GM12874 (cell line): ENCODE measurements at regions not wholly inside any gene's neighbourhood (a gene's known extent, or its start where the extent isn't known, plus 50 kb on each side); places are given as distances from the start of the nearest gene placed in this dataset.

ENCODE experiments used
- TF ChIP-seq, protein P1 (sequence below): IDR thresholded peaks from 2 replicates; pipeline ENCODE4 v1.5.1; 2011; ENCODE audit warnings: low read depth, mild to moderate bottlenecking, control low read depth, low read length, moderate library complexity; ENCODE audit not compliant: insufficient read depth

- TF ChIP-seq, protein P1, sequence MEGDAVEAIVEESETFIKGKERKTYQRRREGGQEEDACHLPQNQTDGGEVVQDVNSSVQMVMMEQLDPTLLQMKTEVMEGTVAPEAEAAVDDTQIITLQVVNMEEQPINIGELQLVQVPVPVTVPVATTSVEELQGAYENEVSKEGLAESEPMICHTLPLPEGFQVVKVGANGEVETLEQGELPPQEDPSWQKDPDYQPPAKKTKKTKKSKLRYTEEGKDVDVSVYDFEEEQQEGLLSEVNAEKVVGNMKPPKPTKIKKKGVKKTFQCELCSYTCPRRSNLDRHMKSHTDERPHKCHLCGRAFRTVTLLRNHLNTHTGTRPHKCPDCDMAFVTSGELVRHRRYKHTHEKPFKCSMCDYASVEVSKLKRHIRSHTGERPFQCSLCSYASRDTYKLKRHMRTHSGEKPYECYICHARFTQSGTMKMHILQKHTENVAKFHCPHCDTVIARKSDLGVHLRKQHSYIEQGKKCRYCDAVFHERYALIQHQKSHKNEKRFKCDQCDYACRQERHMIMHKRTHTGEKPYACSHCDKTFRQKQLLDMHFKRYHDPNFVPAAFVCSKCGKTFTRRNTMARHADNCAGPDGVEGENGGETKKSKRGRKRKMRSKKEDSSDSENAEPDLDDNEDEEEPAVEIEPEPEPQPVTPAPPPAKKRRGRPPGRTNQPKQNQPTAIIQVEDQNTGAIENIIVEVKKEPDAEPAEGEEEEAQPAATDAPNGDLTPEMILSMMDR, result no peak
These were observed 127.0 kb upstream of the NLRP1 start for GRCh38 chr17:5711344-5711743.

GRCh38 chr17:5714993-5715392 is 130.7 kb upstream of the NLRP1 start:
- TF ChIP-seq, protein P1, result no peak

DNA sequence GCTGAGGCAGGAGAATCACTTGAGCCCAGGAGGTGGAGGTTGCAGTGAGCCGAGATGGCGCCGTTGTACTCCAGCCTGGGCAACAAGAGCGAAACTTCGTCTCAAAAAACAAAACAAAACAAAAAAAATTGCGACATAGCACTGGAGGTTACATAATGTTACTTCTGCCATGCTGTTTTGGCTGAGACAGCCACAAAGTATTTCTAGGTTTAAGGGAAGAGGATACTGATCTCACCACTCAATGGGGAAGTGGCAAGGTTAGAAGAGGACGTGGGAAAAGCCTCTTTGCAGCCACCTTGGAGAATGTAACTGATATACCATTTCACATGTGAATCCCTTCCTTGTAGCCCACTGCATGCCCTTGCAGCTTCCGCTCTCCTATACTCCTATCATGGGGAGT is 131.2 kb upstream of the NLRP1 start:
- TF ChIP-seq, protein P1, result no peak

DNA sequence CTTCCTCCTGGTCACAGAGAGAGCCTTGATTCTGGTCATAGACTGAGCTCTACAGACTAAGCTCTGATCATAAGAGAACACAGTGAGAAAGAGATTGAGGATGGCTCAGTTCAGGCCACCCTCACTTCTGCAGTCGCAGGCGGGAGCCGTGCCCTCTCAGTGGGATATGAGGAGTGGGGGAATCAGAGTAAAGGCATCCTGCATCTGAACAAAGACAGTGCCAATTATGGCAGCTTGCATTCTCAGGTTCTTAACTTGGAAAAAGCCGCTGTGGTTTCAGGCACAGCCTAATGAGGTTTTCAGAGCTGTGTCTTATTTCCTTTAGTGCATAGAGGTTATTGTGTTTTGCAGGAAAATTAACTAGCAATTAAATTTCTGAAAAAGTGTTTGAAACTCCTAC is 134.4 kb upstream of the NLRP1 start:
- TF ChIP-seq, protein P1, result no peak

DNA sequence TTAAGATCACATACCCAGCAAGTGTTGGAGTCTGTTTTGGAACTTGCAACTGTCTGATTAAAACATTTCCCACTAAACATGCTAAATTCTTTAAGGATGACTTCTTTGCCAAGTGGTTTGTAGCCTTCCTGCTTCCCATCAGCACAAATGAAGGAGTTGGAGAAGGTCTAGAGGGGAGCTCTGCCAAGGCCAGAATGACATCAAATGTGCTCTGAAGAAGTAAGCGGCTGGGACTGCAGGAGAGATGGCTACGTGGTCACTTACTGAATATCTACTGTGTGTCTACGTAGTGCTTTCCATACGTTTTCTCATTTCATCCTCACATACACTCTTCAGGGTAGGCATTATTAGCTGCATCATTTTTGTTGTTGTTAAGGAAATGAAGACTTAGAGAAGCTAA is 135.7 kb upstream of the NLRP1 start:
- TF ChIP-seq, protein P1, result no peak

DNA sequence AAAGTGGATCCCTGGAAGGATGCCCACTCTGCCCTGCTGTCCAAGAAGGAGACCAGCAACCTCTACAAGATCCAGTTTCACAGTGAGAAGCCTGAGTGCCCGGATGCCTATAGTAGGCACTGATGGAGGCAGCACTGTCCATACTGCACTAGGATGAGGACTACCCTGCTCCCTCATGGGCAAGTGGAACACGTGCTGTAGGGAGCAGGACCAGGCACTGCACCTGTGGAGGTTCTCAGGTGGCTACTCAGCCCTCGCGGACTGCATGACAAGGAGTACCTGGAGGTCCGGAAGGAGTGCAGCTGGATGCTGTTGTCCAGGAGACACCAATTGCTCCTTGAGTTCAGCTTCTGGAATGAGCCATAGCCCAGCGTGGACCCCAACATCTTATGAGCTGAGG is 146.1 kb upstream of the NLRP1 start:
- TF ChIP-seq, protein P1, result no peak

GRCh38 chr17:5740937-5741336 is 156.6 kb upstream of the NLRP1 start:
- TF ChIP-seq, protein P1, result no peak

DNA sequence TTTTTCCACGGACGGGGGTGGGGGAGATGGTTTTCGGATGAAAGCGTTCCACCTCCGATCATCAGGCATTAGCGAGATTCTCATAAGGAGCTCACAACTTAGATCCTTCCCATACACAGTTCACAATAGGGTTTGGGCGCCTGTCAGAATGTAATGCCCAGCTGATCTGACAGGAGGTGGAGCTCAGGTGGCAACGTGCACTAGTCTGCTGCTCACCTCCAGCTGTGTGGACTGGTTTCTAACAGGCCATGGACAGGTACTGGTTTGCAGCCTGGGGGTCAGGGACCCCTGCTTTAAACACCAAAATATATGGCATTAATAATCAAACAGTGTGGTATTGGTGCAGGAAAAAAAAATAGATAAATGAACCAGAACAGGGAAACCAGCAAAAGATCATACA is 157.5 kb upstream of the NLRP1 start:
- TF ChIP-seq, protein P1, result no peak
